ENCODE measurements at regions not wholly inside any gene's neighbourhood (a gene's known extent, or its start where the extent isn't known, plus 50 kb on each side); places are given as distances from the start of the nearest gene placed in this dataset.

GRCh38 chr2:8514274-8514662 lies 167.6 kb upstream of the ID2 start:
- no peak for DNase-seq (ENCODE audit: low read depth in 1 of 2, low spot score in 1 of 2)

- DNase-seq (ENCODE audit: low read depth in 1 of 2, low spot score in 1 of 2), result peak in 1 of 2 donors; percentile 17
These were observed 166.8 kb upstream of the ID2 start for GRCh38 chr2:8514796-8515758.

GRCh38 chr2:8515864-8516533 lies 165.9 kb upstream of the ID2 start:
- DNase-seq (ENCODE audit: low read depth in 1 of 2, low spot score in 1 of 2), result no peak

- no peak for DNase-seq (ENCODE audit: low read depth in 1 of 2, low spot score in 1 of 2)
These were observed 163.9 kb upstream of the ID2 start for GRCh38 chr2:8517850-8518498.

- no peak for DNase-seq (ENCODE audit: low read depth in 1 of 2, low spot score in 1 of 2)
These were observed 162.7 kb upstream of the ID2 start for GRCh38 chr2:8518979-8519668.

- DNase-seq (ENCODE audit: low read depth in 1 of 2, low spot score in 1 of 2), result no peak
These were observed 161.0 kb upstream of the ID2 start for GRCh38 chr2:8520791-8521344.

- DNase-seq (ENCODE audit: low read depth in 1 of 2, low spot score in 1 of 2), result no peak
These were observed 159.2 kb upstream of the ID2 start for GRCh38 chr2:8522687-8523086.

GRCh38 chr2:8524388-8524787 lies 157.5 kb upstream of the ID2 start:
- DNase-seq (ENCODE audit: low read depth in 1 of 2, low spot score in 1 of 2), result no peak

- no peak for DNase-seq (ENCODE audit: low read depth in 1 of 2, low spot score in 1 of 2)
These were observed 157.0 kb upstream of the ID2 start for GRCh38 chr2:8524823-8525222.

- DNase-seq (ENCODE audit: low read depth in 1 of 2, low spot score in 1 of 2), result no peak
These were observed 156.6 kb upstream of the ID2 start for GRCh38 chr2:8525236-8525581.

GRCh38 chr2:8525582-8526402 lies 156.1 kb upstream of the ID2 start:
- DNase-seq (ENCODE audit: low read depth in 1 of 2, low spot score in 1 of 2), result no peak

GRCh38 chr2:8526403-8526696 lies 155.5 kb upstream of the ID2 start:
- DNase-seq (ENCODE audit: low read depth in 1 of 2, low spot score in 1 of 2), result no peak

GRCh38 chr2:8527031-8527430 lies 154.8 kb upstream of the ID2 start:
- DNase-seq (ENCODE audit: low read depth in 1 of 2, low spot score in 1 of 2), result no peak

- no peak for DNase-seq (ENCODE audit: low read depth in 1 of 2, low spot score in 1 of 2)
These were observed 154.2 kb upstream of the ID2 start for GRCh38 chr2:8527676-8528075.

GRCh38 chr2:8528863-8529262 lies 153.0 kb upstream of the ID2 start:
- no peak for DNase-seq (ENCODE audit: low read depth in 1 of 2, low spot score in 1 of 2)

GRCh38 chr2:8529706-8530277 lies 152.1 kb upstream of the ID2 start:
- no peak for DNase-seq (ENCODE audit: low read depth in 1 of 2, low spot score in 1 of 2)

GRCh38 chr2:8531481-8531880 lies 150.4 kb upstream of the ID2 start:
- DNase-seq (ENCODE audit: low read depth in 1 of 2, low spot score in 1 of 2), result no peak

- no peak for DNase-seq (ENCODE audit: low read depth in 1 of 2, low spot score in 1 of 2)
These were observed 149.4 kb upstream of the ID2 start for GRCh38 chr2:8532438-8532837.

- no peak for DNase-seq (ENCODE audit: low read depth in 1 of 2, low spot score in 1 of 2)
These were observed 147.9 kb upstream of the ID2 start for GRCh38 chr2:8533923-8534322.

GRCh38 chr2:8534386-8534728 lies 147.5 kb upstream of the ID2 start:
- DNase-seq (ENCODE audit: low read depth in 1 of 2, low spot score in 1 of 2), result no peak
